ENCODE measurements at regions not wholly inside any gene's neighbourhood (a gene's known extent, or its start where the extent isn't known, plus 50 kb on each side); places are given as distances from the start of the nearest gene placed in this dataset.

DNA sequence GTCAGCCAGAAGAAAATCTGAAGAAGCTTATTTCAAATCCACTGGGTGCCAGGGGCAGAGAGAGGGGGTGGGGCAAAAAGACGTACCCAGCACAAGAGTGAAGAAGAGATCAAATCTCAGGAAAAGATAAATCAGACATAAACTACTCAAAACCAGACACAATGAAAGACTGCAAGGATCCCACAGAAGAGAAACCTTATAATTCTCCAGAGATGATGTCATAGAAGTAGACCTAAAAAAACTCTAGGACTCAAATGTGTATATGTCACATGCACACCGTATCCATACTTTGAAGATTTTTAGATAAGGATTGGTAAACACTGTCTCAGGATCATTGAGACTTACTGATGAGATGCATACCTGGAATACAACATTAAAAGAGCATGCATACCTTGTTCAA is 98.5 kb upstream of the PIK3CG start:
- TF ChIP-seq CTCF (IDR thresholded peaks at IDR 0.05) (no peak), POLR2A (IDR thresholded peaks at IDR 0.05) (no peak)

All from gastroesophageal sphincter (tissue), 3 donors.